ENCODE measurements at regions not wholly inside any gene's neighbourhood (a gene's known extent, or its start where the extent isn't known, plus 50 kb on each side); places are given as distances from the start of the nearest gene placed in this dataset.
A peak's percentile ranks its signal among the peaks of the same experiment; 100 is the strongest.
"Not testable (repeated sequence)": the region's sequence is repeated elsewhere in the genome, so short reads cannot be mapped to it uniquely, and the experiment has no call there.

DNA sequence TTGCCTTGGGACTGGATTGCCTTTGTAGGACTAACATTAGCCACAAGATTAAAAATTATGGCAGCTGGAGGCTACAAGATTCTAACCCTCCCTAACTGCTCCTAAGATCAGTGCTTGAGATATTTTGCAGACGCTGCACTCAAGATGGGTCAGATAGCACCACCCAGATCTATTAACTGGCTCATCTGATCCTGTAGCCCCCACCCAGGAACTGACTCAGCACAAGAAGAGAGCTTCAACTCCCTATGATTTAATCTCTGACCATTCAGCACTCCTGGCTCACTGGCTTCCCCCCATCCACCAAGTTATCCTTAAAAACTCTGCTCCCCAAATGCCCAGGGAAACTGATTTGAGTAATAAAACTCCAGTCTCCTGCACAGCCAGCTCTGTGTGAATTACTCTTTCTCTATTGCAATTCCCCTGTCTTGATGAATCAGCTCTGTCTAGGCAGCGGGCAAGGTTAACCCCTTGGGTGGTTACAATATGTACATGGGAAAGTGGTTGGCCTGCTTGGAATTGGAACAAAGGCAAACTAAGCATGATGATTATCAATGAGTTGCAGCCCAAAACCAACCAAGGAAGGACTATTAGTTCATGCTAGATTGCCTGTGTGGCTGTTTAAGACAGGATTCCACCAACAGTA lies 111.3 kb downstream of the OR2B2 start:
- DNase-seq (ENCODE audit: low read depth), result peak; percentile 66
- no peak overlapping the region for H3K4me3 ChIP-seq (ENCODE audit: control insufficient read depth, low read depth, low read length)
- TF ChIP-seq, protein P1, sequence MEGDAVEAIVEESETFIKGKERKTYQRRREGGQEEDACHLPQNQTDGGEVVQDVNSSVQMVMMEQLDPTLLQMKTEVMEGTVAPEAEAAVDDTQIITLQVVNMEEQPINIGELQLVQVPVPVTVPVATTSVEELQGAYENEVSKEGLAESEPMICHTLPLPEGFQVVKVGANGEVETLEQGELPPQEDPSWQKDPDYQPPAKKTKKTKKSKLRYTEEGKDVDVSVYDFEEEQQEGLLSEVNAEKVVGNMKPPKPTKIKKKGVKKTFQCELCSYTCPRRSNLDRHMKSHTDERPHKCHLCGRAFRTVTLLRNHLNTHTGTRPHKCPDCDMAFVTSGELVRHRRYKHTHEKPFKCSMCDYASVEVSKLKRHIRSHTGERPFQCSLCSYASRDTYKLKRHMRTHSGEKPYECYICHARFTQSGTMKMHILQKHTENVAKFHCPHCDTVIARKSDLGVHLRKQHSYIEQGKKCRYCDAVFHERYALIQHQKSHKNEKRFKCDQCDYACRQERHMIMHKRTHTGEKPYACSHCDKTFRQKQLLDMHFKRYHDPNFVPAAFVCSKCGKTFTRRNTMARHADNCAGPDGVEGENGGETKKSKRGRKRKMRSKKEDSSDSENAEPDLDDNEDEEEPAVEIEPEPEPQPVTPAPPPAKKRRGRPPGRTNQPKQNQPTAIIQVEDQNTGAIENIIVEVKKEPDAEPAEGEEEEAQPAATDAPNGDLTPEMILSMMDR (conservative IDR thresholded peaks at IDR 0.05; ENCODE audit: control insufficient read depth, insufficient read depth, low read depth, low read length), result no peak

DNA sequence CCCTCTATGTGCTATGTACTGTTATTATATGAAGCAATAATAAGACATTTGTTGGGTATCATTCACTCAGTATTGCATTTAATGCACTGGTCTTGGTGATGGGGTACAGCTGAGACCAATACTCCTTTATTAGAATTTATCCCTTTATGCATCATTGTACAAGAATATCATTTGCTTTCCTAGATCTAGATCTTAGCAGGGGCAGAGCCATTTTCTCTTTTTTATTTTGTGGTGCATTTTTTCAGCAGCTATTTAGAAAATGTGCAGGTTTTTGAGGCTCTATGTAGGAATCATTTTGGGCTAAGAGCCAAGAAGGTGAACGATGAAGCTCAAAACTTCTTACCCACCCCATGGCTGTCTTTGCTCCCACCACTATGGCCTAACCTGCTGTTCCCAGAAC lies 114.2 kb downstream of the OR2B2 start:
- no peak for DNase-seq (ENCODE audit: low read depth)
- TF ChIP-seq, protein P1 (conservative IDR thresholded peaks at IDR 0.05; ENCODE audit: control insufficient read depth, insufficient read depth, low read depth, low read length), result no peak
- no peak overlapping the region for H3K4me3 ChIP-seq (ENCODE audit: control insufficient read depth, low read depth, low read length)

DNA sequence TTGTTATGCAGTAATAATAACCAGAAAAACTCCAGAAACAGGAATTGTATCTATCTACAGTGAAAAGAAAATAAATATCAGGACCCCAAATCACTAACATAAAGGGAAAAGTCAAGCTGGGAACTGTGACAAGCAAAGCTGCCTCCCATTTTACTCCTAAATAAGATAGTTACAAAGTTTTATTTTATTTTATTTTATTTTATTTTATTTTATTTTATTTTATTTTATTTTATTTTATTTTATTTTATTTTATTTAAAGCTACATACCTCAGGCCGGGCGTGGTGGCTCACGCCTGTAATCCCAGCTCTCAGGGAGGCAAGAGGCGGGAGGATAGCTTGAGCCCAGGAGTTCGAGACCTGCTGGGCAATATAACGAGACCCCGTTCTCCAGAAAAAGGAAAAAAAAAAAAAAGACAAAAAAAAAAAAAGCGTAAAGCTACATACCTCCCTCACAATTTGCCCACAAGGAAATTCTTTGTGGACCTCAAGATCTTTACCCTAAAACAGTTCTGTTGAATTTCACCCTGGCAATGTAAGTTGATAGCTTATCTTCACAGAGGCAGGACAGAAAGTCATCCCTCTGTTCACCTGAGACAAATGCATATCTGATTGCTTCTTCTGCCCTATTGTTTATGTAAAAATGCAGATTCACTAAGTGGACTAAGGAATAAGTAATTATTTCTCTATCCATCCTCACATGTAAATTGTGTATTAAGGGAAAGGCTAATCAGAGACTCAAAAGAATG lies 115.3 kb downstream of the OR2B2 start:
- not testable (repeated sequence) for DNase-seq (ENCODE audit: low read depth); H3K4me3 ChIP-seq (ENCODE audit: control insufficient read depth, low read depth, low read length)

DNA sequence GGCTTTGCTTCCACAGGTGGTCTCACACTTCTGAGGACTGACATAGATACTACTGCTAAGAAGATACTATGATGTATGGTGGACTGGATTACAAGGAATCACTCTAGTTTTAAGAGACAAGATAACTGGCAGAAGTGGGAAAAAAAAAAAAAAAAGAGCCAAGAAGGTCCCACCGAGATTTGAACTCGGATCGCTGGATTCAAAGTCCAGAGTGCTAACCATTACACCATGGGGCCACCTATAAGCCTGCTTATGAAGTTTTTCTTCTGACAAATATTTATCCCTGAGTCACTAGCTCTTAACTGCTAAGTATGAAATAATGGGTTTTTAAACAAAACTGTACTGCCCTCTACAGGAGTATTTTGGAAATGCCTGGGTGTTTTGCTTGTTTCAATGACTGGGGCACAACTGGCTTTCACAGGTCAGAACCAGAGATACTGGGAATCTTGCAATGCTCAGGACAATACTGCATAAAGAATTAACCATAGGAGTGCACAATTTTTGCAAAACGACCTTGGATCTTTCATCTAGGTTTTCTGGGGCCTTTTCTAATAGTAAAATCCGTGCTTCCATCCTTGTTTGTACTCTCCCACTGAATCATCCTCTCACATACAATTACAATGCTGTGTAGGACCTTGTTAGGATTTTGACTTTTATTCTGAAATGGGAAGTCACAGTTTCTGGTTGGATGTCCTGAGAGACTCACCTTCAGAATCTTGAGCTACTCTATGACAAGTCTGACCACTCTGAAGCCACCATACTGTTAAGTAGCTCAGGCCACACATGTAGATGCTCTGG lies 116.3 kb downstream of the OR2B2 start:
- peak; percentile 93 for DNase-seq (ENCODE audit: low read depth)
- TF ChIP-seq, protein P1 (conservative IDR thresholded peaks at IDR 0.05; ENCODE audit: control insufficient read depth, insufficient read depth, low read depth, low read length), result peak; percentile 76
- H3K4me3 ChIP-seq (ENCODE audit: control insufficient read depth, low read depth, low read length), result no peak overlapping the region

DNA sequence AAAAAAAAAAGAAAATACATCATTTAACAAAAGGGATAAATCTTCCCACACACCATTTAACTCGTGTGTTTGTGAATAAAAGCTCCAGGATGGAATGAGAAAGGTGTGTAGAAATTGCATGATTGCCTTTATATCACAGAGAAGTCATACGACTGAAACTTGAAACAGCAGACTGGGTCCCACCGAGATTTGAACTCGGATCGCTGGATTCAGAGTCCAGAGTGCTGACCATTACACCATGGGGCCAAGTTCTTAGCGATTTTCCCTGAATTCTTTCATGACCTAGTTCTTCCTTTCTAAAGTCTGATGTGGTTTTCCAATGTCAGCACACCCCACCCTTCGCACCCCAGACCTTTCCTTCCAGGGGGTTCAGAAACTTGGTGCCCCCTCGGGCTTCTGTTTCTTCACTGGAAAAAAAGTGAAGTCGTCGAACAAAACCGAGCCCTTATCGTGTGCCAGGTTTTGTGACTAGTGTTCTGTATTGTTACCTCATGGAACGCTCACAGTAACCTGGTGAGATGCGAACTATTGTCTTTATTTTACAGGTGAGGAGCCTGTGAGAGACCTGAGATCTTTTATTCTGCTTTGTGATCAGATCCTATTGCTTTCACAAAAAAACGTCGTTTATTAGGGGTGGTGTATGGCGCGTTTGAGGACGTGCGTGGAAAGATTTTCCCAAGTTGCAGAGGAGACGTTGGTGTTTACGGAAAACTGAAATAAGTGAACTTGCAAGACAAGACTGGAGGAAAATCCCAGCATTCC lies 120.8 kb downstream of the OR2B2 start:
- peak overlapping the region; percentile 74 for H3K4me3 ChIP-seq (ENCODE audit: control insufficient read depth, low read depth, low read length)
- peak; percentile 88 for DNase-seq (ENCODE audit: low read depth)
- TF ChIP-seq, protein P1 (conservative IDR thresholded peaks at IDR 0.05; ENCODE audit: control insufficient read depth, insufficient read depth, low read depth, low read length), result no peak

DNA sequence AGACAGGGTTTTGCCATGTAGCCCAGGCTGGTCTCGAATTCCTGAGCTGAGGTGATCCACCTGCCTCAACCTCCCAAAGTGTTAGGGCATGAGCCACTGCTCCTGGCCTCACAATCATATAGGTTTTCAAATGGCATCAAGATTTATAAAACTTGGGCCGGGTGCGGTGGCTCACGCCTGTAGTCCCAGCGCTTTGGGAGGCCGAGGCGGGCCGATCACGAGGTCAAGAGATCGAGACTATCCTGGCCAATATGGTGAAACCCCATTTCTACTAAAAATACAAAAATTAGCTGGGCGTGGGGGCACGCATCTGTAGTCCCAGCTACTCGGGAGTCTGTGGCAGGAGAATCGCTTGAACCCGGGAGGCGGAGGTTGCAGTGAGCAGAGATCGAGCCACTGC lies 123.8 kb downstream of the OR2B2 start:
- DNase-seq (ENCODE audit: low read depth), result not testable (repeated sequence)

DNA sequence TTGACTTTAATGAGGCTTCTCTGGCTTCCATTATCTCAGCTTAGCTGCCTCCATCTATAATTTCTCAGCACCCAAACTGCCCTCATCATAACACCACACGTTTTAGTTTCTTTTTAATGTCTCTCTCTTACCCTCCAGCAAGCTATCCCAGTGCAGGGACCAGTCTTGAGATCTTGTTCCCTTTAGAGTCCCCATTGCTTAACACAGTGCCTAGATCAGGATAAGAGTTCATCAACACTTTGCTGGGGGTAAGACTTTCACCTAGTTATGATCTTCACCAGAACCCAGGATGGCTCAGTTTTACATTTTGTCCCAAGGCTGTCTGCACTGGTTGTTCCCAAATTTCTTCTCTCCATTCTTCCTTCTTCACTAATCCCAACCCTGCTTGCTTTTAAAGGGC lies 126.1 kb downstream of the OR2B2 start:
- no peak overlapping the region for H3K4me3 ChIP-seq (ENCODE audit: control insufficient read depth, low read depth, low read length)
- no peak for DNase-seq (ENCODE audit: low read depth)
- TF ChIP-seq, protein P1 (conservative IDR thresholded peaks at IDR 0.05; ENCODE audit: control insufficient read depth, insufficient read depth, low read depth, low read length), result no peak

More for the DNA sequence above, 123.8 kb downstream of the OR2B2 start:
- not testable (repeated sequence) for H3K4me3 ChIP-seq (ENCODE audit: control insufficient read depth, low read depth, low read length)

Measured in fibroblast of mammary gland (primary cell).